ENCODE measurements at regions not wholly inside any gene's neighbourhood (a gene's known extent, or its start where the extent isn't known, plus 50 kb on each side); places are given as distances from the start of the nearest gene placed in this dataset.

DNA sequence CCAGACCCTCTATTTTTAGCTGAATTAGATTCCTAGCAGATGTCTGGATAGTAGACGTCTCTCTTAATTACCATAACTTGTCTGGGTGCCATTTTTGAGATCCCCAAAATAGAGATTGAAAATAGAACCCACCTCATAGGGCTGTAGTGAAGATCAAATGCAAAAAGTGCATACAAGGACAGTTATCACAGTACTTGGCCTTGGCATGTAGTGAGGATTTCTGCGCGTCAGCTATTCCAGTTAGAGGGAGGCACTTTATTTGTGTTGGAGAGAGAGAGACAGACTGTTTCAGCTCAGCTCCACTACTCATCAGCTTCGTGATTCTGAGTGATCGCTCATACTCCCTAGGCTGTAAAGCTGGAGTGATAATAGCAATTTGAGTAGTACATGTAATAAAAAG lies 59.6 kb upstream of the CDH13 start:
- no peak overlapping the region for H3K27ac ChIP-seq
- peaks cover 0 to 21% (median 10%) of the 10 kb centered on the region in 8 donors for H3K9me3 ChIP-seq
- no peaks in the 10 kb centered on the region for H3K36me3 ChIP-seq
- H3K27me3 ChIP-seq (replicated peaks in 1 of 7), result peaks cover 0 to 5% (median 0%) of the 10 kb centered on the region in 7 donors
- no peak overlapping the region for H3K4me3 ChIP-seq
- H3K4me1 ChIP-seq, result no peaks in the 10 kb centered on the region
- intact Hi-C loops (cut with DNase I; ENCODE audit: low total_unique reads), result no loop called here
- TF ChIP-seq POLR2AphosphoS5 (IDR thresholded peaks at IDR 0.05) (no peak), POLR2A (IDR thresholded peaks at IDR 0.05) (no peak), CTCF (IDR thresholded peaks at IDR 0.05 in 8 of 11, conservative IDR thresholded peaks at IDR 0.05 in 3 of 11) (no peak)
- no peak for DNase-seq
- 73 to 82% (median 76%) methylated on average over 5 of the region's 5 CpGs for WGBS, 5 donors

GRCh38 chr16:82563401-82563800 lies 63.4 kb upstream of the CDH13 start:
- DNase-seq, result no peak
- H3K9me3 ChIP-seq, result peaks cover 0 to 21% (median 10%) of the 10 kb centered on the region in 8 donors
- H3K36me3 ChIP-seq, result no peaks in the 10 kb centered on the region
- intact Hi-C loops (cut with DNase I; ENCODE audit: low total_unique reads), result no loop called here
- no peaks in the 10 kb centered on the region for H3K27me3 ChIP-seq (replicated peaks in 1 of 7)
- no peak overlapping the region for H3K4me3 ChIP-seq
- no peak for TF ChIP-seq POLR2A (IDR thresholded peaks at IDR 0.05)
- no peak for TF ChIP-seq POLR2AphosphoS5 (IDR thresholded peaks at IDR 0.05)
- no peak for TF ChIP-seq CTCF (IDR thresholded peaks at IDR 0.05 in 8 of 11, conservative IDR thresholded peaks at IDR 0.05 in 3 of 11)
- WGBS, 5 donors, result 76 to 94% (median 82%) methylated on average over 3 of the region's 3 CpGs
- no peak overlapping the region for H3K27ac ChIP-seq
- H3K4me1 ChIP-seq, result no peaks in the 10 kb centered on the region

GRCh38 chr16:82562183-82562683 lies 64.5 kb upstream of the CDH13 start:
- no peaks in the 10 kb centered on the region for H3K27me3 ChIP-seq (replicated peaks in 1 of 7)
- intact Hi-C loops (cut with DNase I; ENCODE audit: low total_unique reads), result no loop called here
- H3K4me3 ChIP-seq, result no peak overlapping the region
- no peaks in the 10 kb centered on the region for H3K36me3 ChIP-seq
- no peak overlapping the region for H3K27ac ChIP-seq
- TF ChIP-seq POLR2AphosphoS5 (IDR thresholded peaks at IDR 0.05) (no peak), POLR2A (IDR thresholded peaks at IDR 0.05) (no peak), CTCF (IDR thresholded peaks at IDR 0.05 in 8 of 11, conservative IDR thresholded peaks at IDR 0.05 in 3 of 11) (no peak)
- H3K4me1 ChIP-seq, result no peaks in the 10 kb centered on the region
- H3K9me3 ChIP-seq, result peaks cover 0 to 21% (median 10%) of the 10 kb centered on the region in 8 donors
- 73 to 80% (median 79%) methylated on average over 4 of the region's 4 CpGs for WGBS, 5 donors
- no peak for DNase-seq

DNA sequence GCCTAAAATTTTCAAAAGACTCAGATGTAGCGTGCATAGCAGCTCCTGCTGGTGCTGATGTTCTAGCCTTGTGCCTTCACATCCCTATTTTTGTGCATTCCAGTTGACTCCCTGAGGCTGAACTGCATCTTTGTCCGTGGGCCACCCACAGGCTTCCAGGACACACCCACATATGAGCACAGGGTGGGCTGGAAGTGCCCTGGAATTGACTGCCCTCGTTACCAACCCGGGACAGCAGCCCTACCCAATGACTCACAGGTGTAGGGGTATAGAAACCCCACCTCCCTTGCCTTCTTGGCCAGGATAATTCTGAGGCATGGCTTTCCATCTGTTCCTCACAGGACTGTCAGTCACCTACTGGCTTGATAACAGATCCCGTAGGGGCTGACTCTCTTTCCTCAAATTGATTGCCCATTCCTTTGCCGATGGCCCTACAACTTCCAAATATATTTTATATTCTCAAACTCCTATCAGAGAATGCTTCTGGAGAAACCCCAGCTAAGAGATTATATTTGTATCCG lies 65.9 kb upstream of the CDH13 start:
- no peaks in the 10 kb centered on the region for H3K4me1 ChIP-seq
- H3K27ac ChIP-seq, result no peak overlapping the region
- H3K36me3 ChIP-seq, result no peaks in the 10 kb centered on the region
- WGBS, 5 donors, result 70 to 76% (median 75%) methylated on average over 7 of the region's 7 CpGs
- intact Hi-C loops (cut with DNase I; ENCODE audit: low total_unique reads), result no loop called here
- H3K9me3 ChIP-seq, result peaks cover 0 to 29% (median 10%) of the 10 kb centered on the region in 8 donors
- DNase-seq, result no peak
- no peaks in the 10 kb centered on the region for H3K27me3 ChIP-seq (replicated peaks in 1 of 7)
- TF ChIP-seq CTCF (IDR thresholded peaks at IDR 0.05 in 8 of 11, conservative IDR thresholded peaks at IDR 0.05 in 3 of 11), result no peak
- no peak overlapping the region for H3K4me3 ChIP-seq
